ENCODE measurements at regions not wholly inside any gene's neighbourhood (a gene's known extent, or its start where the extent isn't known, plus 50 kb on each side); places are given as distances from the start of the nearest gene placed in this dataset.

- intact Hi-C loops (cut with DNase I) = no loop called here
- FAIRE-seq = no peak
Measured at GRCh38 chr2:150812664-150813367, 325.3 kb upstream of the RND3 start.

GRCh38 chr2:150812066-150812465, 324.6 kb upstream of the RND3 start:
- no peaks in the 10 kb centered on the region for H3K9me3 ChIP-seq
- no peaks in the 10 kb centered on the region for H3K27me3 ChIP-seq
- ATAC-seq (no peak), FAIRE-seq (no peak), DNase-seq (no peak)
- no peaks in the 10 kb centered on the region for H3K36me3 ChIP-seq
- WGBS, 2 donors = 42 to 58% methylated on average over 3 of the region's 3 CpGs
- no peak overlapping the region for H3K4me3 ChIP-seq
- no peak for TF ChIP-seq CTCF (IDR thresholded peaks at IDR 0.05)
- intact Hi-C loops (cut with DNase I) = no loop called here
- H3K4me1 ChIP-seq = no peaks in the 10 kb centered on the region
- no peak overlapping the region for H3K27ac ChIP-seq

More at GRCh38 chr2:150812664-150813367, 325.3 kb upstream of the RND3 start:
- Histone ChIP-seq H3K36me3 (no peaks in the 10 kb centered on the region), H3K4me1 (no peaks in the 10 kb centered on the region), H3K4me3 (no peak overlapping the region), H3K27me3 (no peaks in the 10 kb centered on the region), H3K9me3 (no peaks in the 10 kb centered on the region), H3K27ac (no peak overlapping the region)
- ATAC-seq (no peak), DNase-seq (no peak)
- TF ChIP-seq CTCF (IDR thresholded peaks at IDR 0.05) = no peak
- 11 to 20% methylated on average over 1 of the region's 1 CpG for WGBS, 2 donors

GRCh38 chr2:150811259-150811855, 323.9 kb upstream of the RND3 start:
- ATAC-seq = no peak
- 38 to 62% methylated on average over 5 of the region's 5 CpGs for WGBS, 2 donors

GRCh38 chr2:150809103-150809502, 321.6 kb upstream of the RND3 start:
- WGBS, 2 donors = 52 to 62% methylated on average over 2 of the region's 2 CpGs
- no peak for FAIRE-seq

More at GRCh38 chr2:150811259-150811855, 323.9 kb upstream of the RND3 start:
- H3K27me3 ChIP-seq = no peaks in the 10 kb centered on the region
- intact Hi-C loops (cut with DNase I) = no loop called here
- FAIRE-seq (peak; percentile 5), DNase-seq (no peak)
- no peaks in the 10 kb centered on the region for H3K9me3 ChIP-seq
- H3K36me3 ChIP-seq = no peaks in the 10 kb centered on the region
- no peak overlapping the region for H3K4me3 ChIP-seq
- H3K4me1 ChIP-seq = no peaks in the 10 kb centered on the region
- H3K27ac ChIP-seq = no peak overlapping the region
- no peak for TF ChIP-seq CTCF (IDR thresholded peaks at IDR 0.05)

More at GRCh38 chr2:150809103-150809502, 321.6 kb upstream of the RND3 start:
- Histone ChIP-seq H3K9me3 (no peaks in the 10 kb centered on the region), H3K27me3 (no peaks in the 10 kb centered on the region), H3K4me1 (no peaks in the 10 kb centered on the region), H3K36me3 (no peaks in the 10 kb centered on the region), H3K27ac (no peak overlapping the region), H3K4me3 (no peak overlapping the region)
- intact Hi-C loops (cut with DNase I) = no loop called here
- no peak for DNase-seq
- TF ChIP-seq CTCF (IDR thresholded peaks at IDR 0.05) = no peak
- ATAC-seq = no peak
